ENCODE measurements at regions not wholly inside any gene's neighbourhood (a gene's known extent, or its start where the extent isn't known, plus 50 kb on each side); places are given as distances from the start of the nearest gene placed in this dataset.
"Not testable (repeated sequence)": the region's sequence is repeated elsewhere in the genome, so short reads cannot be mapped to it uniquely, and the experiment has no call there.

DNA sequence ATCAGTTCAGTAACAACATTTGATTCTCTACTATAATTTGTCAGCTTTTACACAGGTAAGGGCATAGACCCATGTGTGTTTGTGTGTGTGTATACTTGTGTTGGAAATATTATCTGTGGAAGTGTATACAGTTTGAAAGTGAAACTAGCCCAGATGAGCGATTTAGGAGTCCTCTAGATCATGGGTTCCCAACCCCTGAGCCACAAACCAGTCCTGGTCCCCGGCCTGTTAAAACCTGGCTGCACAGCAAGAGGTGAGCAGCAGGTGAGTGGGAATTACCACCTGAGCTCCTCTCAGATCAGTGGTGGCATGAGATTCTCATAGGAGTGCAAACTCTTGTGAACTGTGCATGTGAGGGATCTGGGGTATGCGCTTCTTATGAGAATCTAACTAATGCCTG, 1221.5 kb upstream of the SORCS1 start:
- DNase-seq: no peak

- no peak for DNase-seq
Measured at GRCh38 chr10:108384378-108384777, 1219.9 kb upstream of the SORCS1 start.

- no peak for DNase-seq
Measured at GRCh38 chr10:108378779-108379178, 1214.3 kb upstream of the SORCS1 start.

GRCh38 chr10:108375691-108376090, 1211.2 kb upstream of the SORCS1 start:
- no peak for DNase-seq

DNA sequence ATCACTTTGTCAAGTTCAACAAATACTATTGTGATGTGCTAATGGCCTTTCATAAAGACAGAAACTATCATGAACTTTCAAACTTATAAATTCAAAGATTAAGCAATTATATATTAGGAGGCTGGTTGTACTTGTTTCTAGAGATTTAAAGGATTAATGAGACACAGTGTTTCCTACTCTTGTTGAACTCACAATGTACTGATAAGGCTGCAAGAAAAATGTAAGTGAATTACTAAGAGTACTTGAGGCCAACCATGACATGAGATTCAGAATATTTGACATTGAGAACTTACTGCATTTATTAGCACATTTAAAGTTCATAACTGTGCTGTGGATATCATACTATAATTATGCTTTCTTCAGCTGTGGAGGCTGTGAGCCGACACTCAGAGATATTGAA, 1210.5 kb upstream of the SORCS1 start:
- DNase-seq: no peak

GRCh38 chr10:108365541-108365940, 1201.0 kb upstream of the SORCS1 start:
- DNase-seq: no peak

DNA sequence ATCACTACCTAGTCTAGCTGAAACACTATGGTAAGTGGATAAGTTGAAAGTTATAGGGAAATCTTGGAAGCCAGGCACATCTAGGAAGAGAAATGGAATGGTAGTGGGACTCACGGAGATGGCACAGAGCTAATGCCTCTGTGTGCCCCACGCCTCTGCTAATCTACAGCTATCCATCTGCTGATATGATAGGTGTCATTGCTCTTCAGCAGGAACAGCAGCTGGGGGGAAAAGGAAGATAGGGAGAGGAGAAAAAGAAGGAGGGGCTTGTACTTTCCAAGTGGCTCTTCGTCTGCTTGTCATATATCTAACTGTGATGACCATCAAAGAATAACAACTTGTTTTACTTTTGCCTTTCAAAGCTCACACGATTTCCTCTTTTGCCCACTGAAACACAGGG, 1199.1 kb upstream of the SORCS1 start:
- no peak for DNase-seq

GRCh38 chr10:108362961-108363360, 1198.5 kb upstream of the SORCS1 start:
- no peak for DNase-seq

- no peak for DNase-seq
Measured at GRCh38 chr10:108362296-108362695, 1197.8 kb upstream of the SORCS1 start.

DNA sequence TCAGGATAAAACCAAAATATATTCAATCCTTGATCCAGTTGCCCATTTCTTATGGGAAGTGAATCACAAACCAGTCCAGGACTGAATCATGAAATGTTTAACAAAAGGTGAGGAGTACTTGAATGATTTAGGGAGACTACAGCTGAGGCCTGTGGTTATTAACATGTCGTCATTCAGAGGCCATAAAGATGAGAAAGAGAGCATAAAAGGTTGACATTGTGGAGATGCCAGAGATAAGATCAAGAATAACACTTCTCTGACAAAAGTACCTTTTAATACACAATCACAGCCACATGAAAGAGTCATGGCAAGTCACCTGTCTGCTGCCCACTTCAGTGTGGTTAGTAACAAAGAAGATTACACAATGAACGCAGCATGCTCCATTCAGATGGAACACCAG, 1195.7 kb upstream of the SORCS1 start:
- DNase-seq: no peak

DNA sequence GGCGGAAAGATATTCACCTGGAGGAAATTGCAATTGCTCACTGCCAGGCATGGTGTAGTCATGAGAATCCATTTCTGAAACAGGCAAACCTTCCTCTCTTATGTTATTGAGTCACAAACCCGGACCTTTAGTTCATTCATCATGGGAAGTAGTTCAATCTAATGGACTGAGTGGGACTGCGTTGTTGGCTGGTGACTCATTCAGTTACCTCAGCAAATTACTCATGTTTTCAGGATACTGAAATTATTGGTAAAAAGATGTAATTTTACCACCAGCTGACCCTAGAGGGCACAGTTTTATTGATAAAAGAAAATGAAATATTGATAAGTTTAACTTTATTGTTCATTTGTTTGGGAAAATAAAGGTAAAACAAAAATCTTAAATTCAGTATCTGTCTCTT, 1194.4 kb upstream of the SORCS1 start:
- no peak for DNase-seq

- DNase-seq: no peak
Measured at GRCh38 chr10:108352771-108353170, 1188.3 kb upstream of the SORCS1 start.

GRCh38 chr10:108348215-108348614, 1183.7 kb upstream of the SORCS1 start:
- no peak for DNase-seq

DNA sequence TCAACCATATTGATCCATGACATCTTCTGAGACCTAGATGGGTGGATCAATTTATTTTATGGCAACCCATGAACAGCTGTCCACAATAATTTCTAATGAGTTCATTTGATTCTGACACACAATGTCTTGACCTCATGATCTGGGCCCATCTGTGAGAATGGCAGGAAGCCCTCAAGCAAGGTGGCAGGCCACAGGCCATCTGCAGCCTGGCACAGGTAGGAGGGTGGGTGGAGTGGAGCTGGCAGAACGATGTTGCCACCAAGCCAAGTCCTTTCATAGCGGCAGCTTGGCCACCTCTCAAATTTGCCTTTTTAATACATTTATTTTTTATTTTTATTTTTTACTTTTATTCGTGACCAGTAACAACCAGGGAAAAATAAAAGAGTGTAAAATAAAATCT, 1181.6 kb upstream of the SORCS1 start:
- DNase-seq: no peak

DNA sequence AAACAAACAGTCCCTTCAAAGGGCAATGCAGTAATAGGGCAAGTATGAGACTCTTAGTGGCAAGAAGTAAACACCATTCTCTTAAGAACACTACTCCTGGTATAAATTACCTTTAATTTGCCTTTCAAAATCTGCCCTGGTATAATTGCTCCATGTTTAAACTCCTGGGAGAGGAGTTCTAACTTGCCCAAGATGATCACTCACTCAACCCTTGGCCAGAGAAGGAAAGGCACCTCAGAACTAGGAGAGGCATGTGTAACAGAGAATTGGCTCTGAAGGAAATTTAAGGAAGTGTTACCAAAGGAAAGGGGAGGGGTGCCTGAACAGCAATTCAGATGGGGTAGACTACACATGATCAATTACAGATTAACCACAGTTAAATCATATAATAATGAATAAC, 1173.6 kb upstream of the SORCS1 start:
- no peak for DNase-seq

DNA sequence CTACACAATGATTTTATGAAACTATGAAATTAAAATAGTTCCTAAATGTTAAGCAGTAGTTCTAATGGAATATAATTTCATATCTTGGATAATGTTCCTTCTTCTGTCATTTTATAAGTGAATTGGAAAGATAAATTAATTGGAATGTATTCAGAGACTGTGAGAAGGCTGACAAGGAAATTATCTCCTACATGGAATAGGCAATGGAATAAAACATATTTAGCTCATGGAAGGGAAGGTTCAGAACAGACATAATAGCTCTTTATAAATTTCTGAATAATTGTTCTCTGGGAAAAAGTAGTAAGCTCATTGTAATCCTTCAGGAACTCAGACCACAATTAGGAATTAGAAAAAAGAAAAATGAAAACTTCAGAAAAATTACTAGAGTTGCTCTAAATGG, 1172.3 kb upstream of the SORCS1 start:
- DNase-seq: no peak

DNA sequence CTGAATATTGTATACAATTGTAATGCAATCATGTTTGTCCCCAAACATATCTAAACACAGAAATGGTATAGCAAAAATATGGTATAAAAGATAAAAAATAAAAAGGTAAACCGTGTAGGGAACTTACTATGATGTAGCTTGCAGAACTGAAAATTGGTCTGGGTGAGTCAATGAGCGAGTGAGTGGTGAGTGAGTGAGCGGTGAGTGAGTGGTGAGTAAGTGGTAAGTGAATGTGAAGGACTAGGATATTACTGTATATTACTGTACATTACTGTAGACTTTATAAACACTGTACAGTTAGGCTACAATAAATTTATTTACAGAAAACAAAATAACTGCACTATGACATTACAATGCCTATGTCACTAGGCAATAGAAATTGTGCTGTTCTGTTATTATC, 1163.2 kb upstream of the SORCS1 start:
- DNase-seq: no peak

GRCh38 chr10:108323274-108323798, 1158.8 kb upstream of the SORCS1 start:
- DNase-seq: no peak

GRCh38 chr10:108319434-108320222, 1155.1 kb upstream of the SORCS1 start:
- DNase-seq: no peak

GRCh38 chr10:108315636-108316035, 1151.1 kb upstream of the SORCS1 start:
- not testable (repeated sequence) for DNase-seq

- no peak for DNase-seq
Measured at GRCh38 chr10:108307925-108308312, 1143.4 kb upstream of the SORCS1 start.

DNA sequence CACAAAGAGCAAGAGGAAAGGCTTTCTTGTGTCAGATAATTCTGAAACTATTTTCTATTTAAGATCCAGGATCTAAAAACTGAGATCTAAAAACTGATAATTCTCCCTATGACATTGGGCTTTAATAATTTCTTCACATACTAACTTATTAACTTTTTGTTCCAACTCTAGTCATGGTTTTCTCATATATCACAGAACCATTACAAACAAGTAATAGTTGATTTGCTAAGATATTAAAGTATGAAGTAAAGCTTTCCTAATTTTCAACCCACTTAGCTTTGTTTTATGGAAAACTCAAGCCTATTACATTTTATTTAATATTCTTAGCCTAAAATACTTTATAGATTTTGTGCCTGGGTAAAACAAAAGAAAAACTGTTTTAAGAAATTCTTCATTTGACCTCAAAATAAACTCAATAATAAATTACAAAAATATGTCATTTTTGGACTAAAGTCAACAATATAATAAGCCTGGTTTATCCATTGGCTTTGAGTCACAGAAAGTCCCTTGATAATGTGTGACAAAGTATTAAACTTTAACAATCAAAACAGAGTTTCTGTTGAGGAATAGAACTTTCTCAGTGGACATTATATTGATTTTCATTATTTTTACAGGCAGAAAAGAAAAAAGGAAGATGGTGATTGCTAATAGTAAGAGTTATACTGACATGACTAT, 1142.9 kb upstream of the SORCS1 start:
- no peak for DNase-seq

- no peak for DNase-seq
Measured at GRCh38 chr10:108303149-108303548, 1138.6 kb upstream of the SORCS1 start.

DNA sequence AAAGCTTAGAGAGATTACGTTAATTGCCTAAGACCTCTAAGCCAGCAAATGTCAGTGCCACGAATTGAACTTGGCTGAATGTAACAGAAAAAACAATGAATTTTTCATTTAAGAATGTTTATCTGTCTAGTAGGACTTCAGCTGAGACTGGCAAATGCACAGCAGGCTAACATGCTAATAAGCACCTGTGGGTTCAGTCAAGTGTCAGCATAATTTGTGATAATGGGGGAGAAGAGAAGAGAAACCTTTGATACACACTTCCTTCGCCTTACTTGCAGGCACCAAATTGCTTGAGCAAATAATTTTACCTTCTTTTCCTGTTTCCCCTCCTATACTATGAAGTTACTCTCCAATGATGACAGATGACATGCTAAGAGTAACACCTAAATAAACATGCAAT, 1136.5 kb upstream of the SORCS1 start:
- DNase-seq: no peak

DNA sequence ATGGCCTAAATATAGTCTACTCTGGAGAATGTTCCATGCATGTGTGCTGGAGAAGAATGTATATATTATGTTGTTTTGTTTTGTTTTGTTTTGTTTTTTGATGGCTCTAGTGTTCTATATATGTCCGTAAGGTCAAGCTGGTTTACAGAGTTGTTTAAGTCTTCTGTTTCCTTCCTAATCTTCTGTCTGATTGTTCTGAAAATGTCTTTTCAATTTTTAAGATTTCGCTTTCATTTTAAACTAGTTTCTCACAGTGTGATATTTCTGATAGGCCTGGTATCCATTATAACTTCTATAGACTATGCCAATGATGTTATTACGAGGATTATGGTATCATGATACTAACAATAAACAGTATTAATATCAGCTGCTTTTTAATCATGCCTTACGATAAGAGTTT, 1126.3 kb upstream of the SORCS1 start:
- DNase-seq: no peak

All from stimulated activated CD4-positive, alpha-beta T cell treated with anti-CD3 and anti-CD28 coated beads, Interleukin-2, amount 100 ng/mL, for 24 hours (primary cell).